Mesenchymal stem cell (in vitro differentiated cells and primary cell): ENCODE measurements at regions not wholly inside any gene's neighbourhood (a gene's known extent, or its start where the extent isn't known, plus 50 kb on each side); places are given as distances from the start of the nearest gene placed in this dataset.
"Not testable (repeated sequence)": the region's sequence is repeated elsewhere in the genome, so short reads cannot be mapped to it uniquely, and the experiment has no call there.

Experiments used
- DNase-seq: peaks from one replicate; pipeline ENCODE4 v3.0.0-alpha.2; 2013
- H2AFZ ChIP-seq: one replicate; pipeline ENCODE4 v1.6.1; 2013; ENCODE audit warnings: low read depth, mild to moderate bottlenecking, control low read depth, inconsistent platforms, low read length, moderate library complexity
- H2AK5ac ChIP-seq: 2 replicates; pipeline ENCODE4 v1.6.1; 2013; ENCODE audit warnings: low read length, moderate library complexity, mild to moderate bottlenecking, inconsistent platforms; ENCODE audit not compliant: severe bottlenecking
- H2BK120ac ChIP-seq: one replicate; pipeline ENCODE4 v1.6.1; 2013; ENCODE audit warnings: low read depth, mild to moderate bottlenecking, inconsistent platforms, low read length, moderate library complexity
- H2BK12ac ChIP-seq, 2 experiments: one replicate each; pipeline ENCODE4 v1.6.1; 2013; ENCODE audit warnings: inconsistent platforms in 2 of 2, low read length in 2 of 2, mild to moderate bottlenecking in 2 of 2, moderate library complexity in 2 of 2, control low read depth in 1 of 2
- H2BK15ac ChIP-seq: one replicate; pipeline ENCODE4 v1.6.1; 2013; ENCODE audit warnings: mild to moderate bottlenecking, low read depth, inconsistent platforms; ENCODE audit not compliant: poor library complexity, severe bottlenecking
- H2BK5ac ChIP-seq: 2 replicates; pipeline ENCODE4 v1.6.1; 2013; ENCODE audit warnings: low read depth, mild to moderate bottlenecking, low read length, control low read depth, inconsistent platforms; ENCODE audit not compliant: poor library complexity, severe bottlenecking
- H3K14ac ChIP-seq, 2 experiments: one replicate each; pipeline ENCODE4 v1.6.1; 2013; ENCODE audit warnings: inconsistent platforms in 2 of 2, low read length in 2 of 2, control low read depth in 1 of 2, mild to moderate bottlenecking in 1 of 2, moderate library complexity in 1 of 2
- H3K18ac ChIP-seq, 2 experiments: one replicate each; pipeline ENCODE4 v1.6.1; 2013; ENCODE audit warnings: inconsistent platforms in 2 of 2, low read length in 2 of 2, control low read depth in 1 of 2, low read depth in 1 of 2, mild to moderate bottlenecking in 1 of 2
- H3K23ac ChIP-seq, 2 experiments: one replicate each; pipeline ENCODE4 v1.6.1; 2013; ENCODE audit warnings: inconsistent platforms in 2 of 2, low read length in 2 of 2, mild to moderate bottlenecking in 2 of 2, moderate library complexity in 2 of 2, control low read depth in 1 of 2
- H3K27ac ChIP-seq: 2 replicates; pipeline ENCODE4 v1.5.1; 2013; ENCODE audit warnings: mild to moderate bottlenecking, moderate library complexity, low read length, control low read depth, inconsistent platforms; ENCODE audit not compliant: poor library complexity, severe bottlenecking
- H3K27me3 ChIP-seq, 2 experiments: 2 replicates each; pipeline versions ENCODE4 v1.6.1 to v1.7.0; 2013; ENCODE audit warnings: low read length in 2 of 2, mild to moderate bottlenecking in 2 of 2, moderate library complexity in 2 of 2, control low read depth in 1 of 2, inconsistent platforms in 1 of 2; ENCODE audit not compliant: control insufficient read depth in 1 of 2, insufficient read depth in 1 of 2
- H3K36me3 ChIP-seq, 2 experiments: 2 replicates each; pipeline versions ENCODE4 v1.6.1 to v1.7.0; 2013; ENCODE audit warnings: low read length in 2 of 2, control low read depth in 1 of 2, inconsistent platforms in 1 of 2, low read depth in 1 of 2, mild to moderate bottlenecking in 1 of 2; ENCODE audit not compliant: insufficient read depth in 2 of 2, control insufficient read depth in 1 of 2
- H3K4ac ChIP-seq, 2 experiments: one replicate each; pipeline ENCODE4 v1.6.1; 2013; ENCODE audit warnings: inconsistent platforms in 2 of 2, low read length in 2 of 2, mild to moderate bottlenecking in 2 of 2, moderate library complexity in 2 of 2, control low read depth in 1 of 2, low read depth in 1 of 2
- H3K4me1 ChIP-seq: 2 replicates; pipeline ENCODE4 v1.6.1; 2013; ENCODE audit warnings: low read depth, low read length, control low read depth; ENCODE audit not compliant: control insufficient read depth, insufficient read depth
- H3K4me2 ChIP-seq: 2 replicates; pipeline ENCODE4 v1.6.1; 2013; ENCODE audit warnings: low read length, mild to moderate bottlenecking, inconsistent platforms; ENCODE audit not compliant: poor library complexity, severe bottlenecking
- H3K4me3 ChIP-seq, 2 experiments: 2 replicates each; pipeline versions ENCODE4 v1.5.1 to v1.7.0; 2013; ENCODE audit warnings: low read length in 2 of 2, mild to moderate bottlenecking in 2 of 2, control low read depth in 1 of 2, low read depth in 1 of 2; ENCODE audit not compliant: insufficient read depth in 1 of 2
- H3K79me1 ChIP-seq: replicated peaks from 2 replicates; pipeline ENCODE4 v1.6.1; 2013; ENCODE audit warnings: mild to moderate bottlenecking, control low read depth, low read length, inconsistent platforms; ENCODE audit not compliant: poor library complexity, severe bottlenecking
- H3K9ac ChIP-seq: 2 replicates; pipeline ENCODE4 v1.7.0; 2013; ENCODE audit warnings: mild to moderate bottlenecking, low read length, moderate library complexity
- H3K9me3 ChIP-seq: 2 replicates; pipeline ENCODE4 v1.7.0; 2013; ENCODE audit warnings: mild to moderate bottlenecking, low read length; ENCODE audit not compliant: control insufficient read depth
- H4K8ac ChIP-seq: one replicate; pipeline ENCODE4 v1.6.1; 2013; ENCODE audit warnings: inconsistent platforms, mild to moderate bottlenecking, low read length, moderate library complexity
- H4K91ac ChIP-seq: one replicate; pipeline ENCODE4 v1.6.1; 2013; ENCODE audit warnings: mild to moderate bottlenecking, low read length, inconsistent platforms
- WGBS: methylation state at CpG from one replicate; pipeline ENCODE4 v1.1.7; 2013; ENCODE audit warnings: mixed read lengths; 5-methylcytosine and 5-hydroxymethylcytosine counted together

- Histone ChIP-seq H3K4me1 (no peaks in the 10 kb centered on the region), H4K91ac (no peak overlapping the region), H3K4me3 (no peak overlapping the region), H3K27me3 (no peaks in the 10 kb centered on the region), H3K23ac (no peak overlapping the region), H3K9ac (no peak overlapping the region), H2BK120ac (no peak overlapping the region), H2AK5ac (no peak overlapping the region), H3K18ac (no peak overlapping the region), H3K27ac (no peak overlapping the region), H3K4me2 (no peak overlapping the region), H3K79me1 (no peaks in the 10 kb centered on the region), H3K36me3 (no peaks in the 10 kb centered on the region), H2BK12ac (no peak overlapping the region), H3K4ac (no peak overlapping the region), H4K8ac (no peak overlapping the region), H2BK5ac (no peak overlapping the region), H2AFZ (no peak overlapping the region), H2BK15ac (no peak overlapping the region), H3K14ac (no peak overlapping the region), H3K9me3 (no peaks in the 10 kb centered on the region)
- peak; percentile 40 for DNase-seq
- WGBS: 34% methylated on average over 2 of the region's 2 CpGs
These were observed 91.4 kb upstream of the TACR1 start for GRCh38 chr2:75290600-75291150.

GRCh38 chr2:75289771-75290170 is 90.5 kb upstream of the TACR1 start:
- no peaks in the 10 kb centered on the region for H3K4me1 ChIP-seq
- H3K9ac ChIP-seq: no peak overlapping the region
- no peak overlapping the region for H2BK120ac ChIP-seq
- H3K9me3 ChIP-seq: no peaks in the 10 kb centered on the region
- H2AFZ ChIP-seq: no peak overlapping the region
- H3K4ac ChIP-seq: no peak overlapping the region
- DNase-seq: no peak
- no peaks in the 10 kb centered on the region for H3K27me3 ChIP-seq
- no peak overlapping the region for H2BK5ac ChIP-seq
- H2AK5ac ChIP-seq: no peak overlapping the region
- H2BK15ac ChIP-seq: no peak overlapping the region
- no peak overlapping the region for H3K27ac ChIP-seq
- no peak overlapping the region for H4K8ac ChIP-seq
- H3K14ac ChIP-seq: no peak overlapping the region
- H3K36me3 ChIP-seq: no peaks in the 10 kb centered on the region
- H2BK12ac ChIP-seq: no peak overlapping the region
- no peak overlapping the region for H3K4me3 ChIP-seq
- H3K18ac ChIP-seq: no peak overlapping the region
- no peak overlapping the region for H3K23ac ChIP-seq
- H3K79me1 ChIP-seq: no peaks in the 10 kb centered on the region
- no peak overlapping the region for H4K91ac ChIP-seq
- WGBS: 95% methylated on average over 3 of the region's 3 CpGs
- H3K4me2 ChIP-seq: no peak overlapping the region

GRCh38 chr2:75289178-75289577 is 89.9 kb upstream of the TACR1 start:
- 80% methylated on average over 7 of the region's 7 CpGs for WGBS
- not testable (repeated sequence) for H3K79me1 ChIP-seq, H2BK15ac ChIP-seq, H3K4me2 ChIP-seq, H3K27ac ChIP-seq, H3K9me3 ChIP-seq, H3K4me3 ChIP-seq, H4K8ac ChIP-seq, H3K23ac ChIP-seq, H3K14ac ChIP-seq, H3K4ac ChIP-seq, H2AFZ ChIP-seq, H3K4me1 ChIP-seq, H3K18ac ChIP-seq, H3K27me3 ChIP-seq, DNase-seq, H2BK120ac ChIP-seq, H2BK5ac ChIP-seq, H3K36me3 ChIP-seq, H2AK5ac ChIP-seq, H2BK12ac ChIP-seq, H4K91ac ChIP-seq, H3K9ac ChIP-seq

GRCh38 chr2:75288760-75289159 is 89.4 kb upstream of the TACR1 start:
- no peak overlapping the region for H3K14ac ChIP-seq
- DNase-seq: no peak
- no peaks in the 10 kb centered on the region for H3K79me1 ChIP-seq
- no peak overlapping the region for H2BK15ac ChIP-seq
- no peak overlapping the region for H2BK12ac ChIP-seq
- H3K4ac ChIP-seq: no peak overlapping the region
- H2BK5ac ChIP-seq: no peak overlapping the region
- no peak overlapping the region for H3K23ac ChIP-seq
- no peak overlapping the region for H3K4me3 ChIP-seq
- H2AFZ ChIP-seq: no peak overlapping the region
- H3K27me3 ChIP-seq: no peaks in the 10 kb centered on the region
- H3K9me3 ChIP-seq: no peaks in the 10 kb centered on the region
- no peak overlapping the region for H4K91ac ChIP-seq
- no peak overlapping the region for H3K9ac ChIP-seq
- H2BK120ac ChIP-seq: no peak overlapping the region
- H3K4me1 ChIP-seq: no peaks in the 10 kb centered on the region
- no peak overlapping the region for H2AK5ac ChIP-seq
- H3K36me3 ChIP-seq: no peaks in the 10 kb centered on the region
- H3K27ac ChIP-seq: no peak overlapping the region
- H4K8ac ChIP-seq: no peak overlapping the region
- H3K4me2 ChIP-seq: no peak overlapping the region
- H3K18ac ChIP-seq: no peak overlapping the region
